HFFc6 (cell line): ENCODE measurements at regions not wholly inside any gene's neighbourhood (a gene's known extent, or its start where the extent isn't known, plus 50 kb on each side); places are given as distances from the start of the nearest gene placed in this dataset.

Experiments used
- DNase-seq: peaks from one replicate; pipeline ENCODE4 v3.0.0-alpha.2; 2018
- H3K27ac Mint-ChIP-seq: 2 replicates; pipeline ENCODE4 v1.8.0; 2020; ENCODE audit warnings: mild to moderate bottlenecking, mixed read lengths
- H3K27me3 Mint-ChIP-seq: 2 replicates; pipeline ENCODE4 v1.8.0; 2021; ENCODE audit warnings: mild to moderate bottlenecking, moderate library complexity, mixed read lengths; ENCODE audit not compliant: insufficient read depth
- H3K36me3 Mint-ChIP-seq: 2 replicates; pipeline ENCODE4 v1.8.0; 2021; ENCODE audit warnings: low read depth, mixed read lengths
- H3K4me1 Mint-ChIP-seq: 2 replicates; pipeline ENCODE4 v1.8.0; 2020; ENCODE audit warnings: low read depth, mixed read lengths
- H3K4me3 Mint-ChIP-seq: 2 replicates; pipeline ENCODE4 v1.8.0; 2020; ENCODE audit warnings: mild to moderate bottlenecking, moderate library complexity, mixed read lengths
- H3K9me3 Mint-ChIP-seq: 2 replicates; pipeline ENCODE4 v1.8.0; 2020; ENCODE audit warnings: mild to moderate bottlenecking, mixed read lengths
- CTCF ChIP-seq: fragments of 200-600 bp; sonication (generic); IDR thresholded peaks from 2 replicates; pipeline ENCODE4 v1.5.0; 2021; ENCODE audit warnings: antibody characterized with exemption, mild to moderate bottlenecking

- Mint-ChIP-seq H3K9me3 (peaks cover 2% of the 10 kb centered on the region; the same call in 1 of the 2 replicates), H3K4me1 (peaks cover 18% of the 10 kb centered on the region), H3K4me3 (no peak overlapping the region), H3K27me3 (no peaks in the 10 kb centered on the region), H3K36me3 (peaks cover 6% of the 10 kb centered on the region), H3K27ac (no peak overlapping the region)
- DNase-seq, result no peak
- TF ChIP-seq CTCF, result no peak
Observed at GRCh38 chr13:37390735-37391134, 207.8 kb downstream of the POSTN start.

- DNase-seq, result peak; percentile 45
- Mint-ChIP-seq H3K27me3 (no peaks in the 10 kb centered on the region), H3K4me1 (peaks cover 54% of the 10 kb centered on the region), H3K27ac (peak overlapping the region; percentile 81), H3K4me3 (no peak overlapping the region), H3K36me3 (peaks cover 4% of the 10 kb centered on the region; the same call in 1 of the 2 replicates), H3K9me3 (no peaks in the 10 kb centered on the region)
- TF ChIP-seq CTCF, result no peak
Observed at GRCh38 chr13:37385956-37386670, 212.5 kb downstream of the POSTN start.

GRCh38 chr13:37385248-37385647 is 213.3 kb downstream of the POSTN start:
- DNase-seq, result no peak
- Mint-ChIP-seq H3K36me3 (peaks cover 4% of the 10 kb centered on the region; the same call in 1 of the 2 replicates), H3K27me3 (no peaks in the 10 kb centered on the region), H3K4me1 (peaks cover 54% of the 10 kb centered on the region), H3K27ac (no peak overlapping the region), H3K4me3 (no peak overlapping the region), H3K9me3 (no peaks in the 10 kb centered on the region)
- TF ChIP-seq CTCF, result no peak

- H3K27me3 Mint-ChIP-seq, result no peaks in the 10 kb centered on the region
- peaks cover 4% of the 10 kb centered on the region; the same call in 1 of the 2 replicates for H3K36me3 Mint-ChIP-seq
- H3K27ac Mint-ChIP-seq, result no peak overlapping the region
- H3K4me3 Mint-ChIP-seq, result no peak overlapping the region
- no peak for TF ChIP-seq CTCF
- DNase-seq, result no peak
- peaks cover 54% of the 10 kb centered on the region for H3K4me1 Mint-ChIP-seq
- H3K9me3 Mint-ChIP-seq, result no peaks in the 10 kb centered on the region
Observed at GRCh38 chr13:37383856-37384370, 214.7 kb downstream of the POSTN start.

GRCh38 chr13:37383046-37383445 is 215.5 kb downstream of the POSTN start:
- no peak for TF ChIP-seq CTCF
- Mint-ChIP-seq H3K4me1 (peaks cover 54% of the 10 kb centered on the region), H3K36me3 (peaks cover 4% of the 10 kb centered on the region; the same call in 1 of the 2 replicates), H3K27ac (no peak overlapping the region), H3K9me3 (no peaks in the 10 kb centered on the region), H3K27me3 (no peaks in the 10 kb centered on the region), H3K4me3 (no peak overlapping the region)
- DNase-seq, result no peak
